ENCODE measurements at regions not wholly inside any gene's neighbourhood (a gene's known extent, or its start where the extent isn't known, plus 50 kb on each side); places are given as distances from the start of the nearest gene placed in this dataset.

GRCh38 chr2:234739061-234739460 is 212.8 kb upstream of the SH3BP4 start:
- ATAC-seq = no peak

More at GRCh38 chr2:234739061-234739460, 212.8 kb upstream of the SH3BP4 start:
- Histone ChIP-seq H3K9me3 (replicated peaks; ENCODE audit: control insufficient read depth, insufficient read depth, low read length) (no peaks in the 10 kb centered on the region; the same call in 2 of the 3 replicates), H3K79me2 (ENCODE audit: control insufficient read depth, insufficient read depth, low read length) (no peaks in the 10 kb centered on the region), H3K4me1 (ENCODE audit: control insufficient read depth, insufficient read depth, low read length) (no peaks in the 10 kb centered on the region), H3K9ac (ENCODE audit: control insufficient read depth, insufficient read depth, low read length) (no peak overlapping the region), H3K4me2 (ENCODE audit: control insufficient read depth, insufficient read depth) (no peak overlapping the region), H4K20me1 (ENCODE audit: control insufficient read depth, insufficient read depth) (no peaks in the 10 kb centered on the region), H3K36me3 (ENCODE audit: control insufficient read depth in 2 of 2, insufficient read depth in 2 of 2, low read length in 1 of 2) (no peaks in the 10 kb centered on the region), H3K27me3 (replicated peaks in 1 of 2; ENCODE audit: control insufficient read depth in 2 of 2, insufficient read depth in 2 of 2, low read length in 1 of 2) (no peaks in the 10 kb centered on the region), H3K4me3 (no peak overlapping the region), H3K27ac (ENCODE audit: control insufficient read depth, insufficient read depth) (no peak overlapping the region), H2AFZ (ENCODE audit: control insufficient read depth, low read depth, low read length) (no peak overlapping the region)
- TF ChIP-seq POLR2A (IDR thresholded peaks at IDR 0.05; ENCODE audit: low read depth, low read length) (no peak), BCLAF1 (IDR thresholded peaks at IDR 0.05) (no peak), BCL3 (IDR thresholded peaks at IDR 0.05; ENCODE audit: borderline replicate concordance, insufficient read depth, low read depth, low read length, poor library complexity, severe bottlenecking) (no peak), SUZ12 (IDR thresholded peaks at IDR 0.05; ENCODE audit: unreplicated experiment) (no peak), EGR1 (IDR thresholded peaks at IDR 0.05; ENCODE audit: borderline replicate concordance in 1 of 2, low read depth in 2 of 2, low read length in 2 of 2) (no peak), RUNX3 (IDR thresholded peaks at IDR 0.05; ENCODE audit: low read length) (no peak), ATF2 (IDR thresholded peaks at IDR 0.05; ENCODE audit: low read length) (no peak), ZBTB11 (CRISPR knock-in tag; IDR thresholded peaks at IDR 0.05) (no peak), CBX3 (IDR thresholded peaks at IDR 0.05; ENCODE audit: borderline replicate concordance, low read depth) (no peak), SUPT20H (IDR thresholded peaks at IDR 0.05; ENCODE audit: borderline replicate concordance, control insufficient read depth, low read depth, low read length) (no peak), FOXK2 (IDR thresholded peaks at IDR 0.05) (no peak), POLR2AphosphoS2 (IDR thresholded peaks at IDR 0.05; ENCODE audit: low read depth, low read length) (no peak), IKZF1 (conservative IDR thresholded peaks at IDR 0.05) (no peak)
- ChIA-PET RAD21 (ENCODE audit: unreplicated experiment) (no interaction called here), SMC1A (ENCODE audit: uncharacterized antibody, unreplicated experiment) (no interaction called here), POLR2A (no interaction called here), CTCF (no interaction called here)
- in situ Hi-C loops (cut with MboI) = no loop called here
- intact Hi-C loops (cut with micrococcal nuclease; ENCODE audit: unreplicated experiment) = no loop called here
- DNase-seq (ENCODE audit: low read depth, low spot score) (no peak), FAIRE-seq (no peak)
- no TSS peak for BruUV-seq (replicated peaks)
